ENCODE measurements at regions not wholly inside any gene's neighbourhood (a gene's known extent, or its start where the extent isn't known, plus 50 kb on each side); places are given as distances from the start of the nearest gene placed in this dataset.

DNA sequence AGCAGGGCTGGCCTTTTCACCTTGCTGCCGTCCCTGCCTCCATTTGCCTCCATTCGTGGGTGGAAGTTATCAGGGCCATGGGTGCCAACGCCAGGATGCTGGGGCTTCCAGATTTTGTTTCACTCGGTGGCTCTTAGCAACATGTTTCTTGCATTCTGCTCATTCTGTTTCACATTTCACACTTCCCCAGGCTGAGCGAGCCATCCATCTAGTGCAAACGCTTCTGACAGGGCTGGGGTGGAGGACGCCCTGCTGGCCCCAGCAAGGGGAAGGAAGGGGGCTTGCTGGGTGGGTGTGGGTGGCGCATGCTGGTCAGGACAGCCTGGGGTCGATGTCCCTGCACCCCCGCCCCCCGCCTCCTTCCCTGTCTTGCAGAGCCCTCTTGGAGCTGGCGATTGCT is 165.2 kb downstream of the URI1 start:
- TF ChIP-seq, protein P1, sequence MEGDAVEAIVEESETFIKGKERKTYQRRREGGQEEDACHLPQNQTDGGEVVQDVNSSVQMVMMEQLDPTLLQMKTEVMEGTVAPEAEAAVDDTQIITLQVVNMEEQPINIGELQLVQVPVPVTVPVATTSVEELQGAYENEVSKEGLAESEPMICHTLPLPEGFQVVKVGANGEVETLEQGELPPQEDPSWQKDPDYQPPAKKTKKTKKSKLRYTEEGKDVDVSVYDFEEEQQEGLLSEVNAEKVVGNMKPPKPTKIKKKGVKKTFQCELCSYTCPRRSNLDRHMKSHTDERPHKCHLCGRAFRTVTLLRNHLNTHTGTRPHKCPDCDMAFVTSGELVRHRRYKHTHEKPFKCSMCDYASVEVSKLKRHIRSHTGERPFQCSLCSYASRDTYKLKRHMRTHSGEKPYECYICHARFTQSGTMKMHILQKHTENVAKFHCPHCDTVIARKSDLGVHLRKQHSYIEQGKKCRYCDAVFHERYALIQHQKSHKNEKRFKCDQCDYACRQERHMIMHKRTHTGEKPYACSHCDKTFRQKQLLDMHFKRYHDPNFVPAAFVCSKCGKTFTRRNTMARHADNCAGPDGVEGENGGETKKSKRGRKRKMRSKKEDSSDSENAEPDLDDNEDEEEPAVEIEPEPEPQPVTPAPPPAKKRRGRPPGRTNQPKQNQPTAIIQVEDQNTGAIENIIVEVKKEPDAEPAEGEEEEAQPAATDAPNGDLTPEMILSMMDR (conservative IDR thresholded peaks at IDR 0.05; ENCODE audit: low read depth, low read length), result no peak
- TF ChIP-seq RAD21 (IDR thresholded peaks at IDR 0.05; ENCODE audit: low read length), result no peak
- TF ChIP-seq MAFK (IDR thresholded peaks at IDR 0.05; ENCODE audit: low read depth, low read length), result no peak
- no peak for TF ChIP-seq BHLHE40 (IDR thresholded peaks at IDR 0.05; ENCODE audit: low read depth, low read length)

Measured in IMR-90 (cell line).